Neutrophil (primary cell): ENCODE measurements at regions not wholly inside any gene's neighbourhood (a gene's known extent, or its start where the extent isn't known, plus 50 kb on each side); places are given as distances from the start of the nearest gene placed in this dataset.
"Not testable (repeated sequence)": the region's sequence is repeated elsewhere in the genome, so short reads cannot be mapped to it uniquely, and the experiment has no call there.

Source experiments
- H3K27ac ChIP-seq: fragments of 200-600 bp; sonication (generic); 2 replicates; pipeline ENCODE4 v1.5.1; 2016; ENCODE audit warnings: mild to moderate bottlenecking, moderate library complexity
- H3K27me3 ChIP-seq: fragments of 200-600 bp; sonication (generic); 2 replicates; pipeline ENCODE4 v1.6.0; 2016; ENCODE audit warnings: mild to moderate bottlenecking
- H3K36me3 ChIP-seq: fragments of 200-600 bp; sonication (generic); 2 replicates; pipeline ENCODE4 v1.5.1; 2017
- H3K4me1 ChIP-seq, 2 experiments: fragments of 200-600 bp in 1 of 2; sonication (generic) in 1 of 2; 1 replicate in 1 of 2; 2 replicates in 1 of 2; pipeline versions ENCODE4 v1.5.1 to v1.6.1; 2013 to 2016; ENCODE audit warnings: low read depth in 1 of 2, low read length in 1 of 2, mild to moderate bottlenecking in 1 of 2, moderate library complexity in 1 of 2; ENCODE audit not compliant: control insufficient read depth in 1 of 2, insufficient read depth in 1 of 2
- H3K4me3 ChIP-seq, 2 experiments: fragments of 200-600 bp in 1 of 2; sonication (generic) in 1 of 2; 1 replicate in 1 of 2; 2 replicates in 1 of 2; pipeline ENCODE4 v1.5.1; 2013 to 2016; ENCODE audit warnings: low read depth in 1 of 2, low read length in 1 of 2, mild to moderate bottlenecking in 1 of 2, moderate library complexity in 1 of 2
- H3K9me3 ChIP-seq: fragments of 200-600 bp; sonication (generic); 2 replicates; pipeline ENCODE4 v1.5.1; 2016
- TF ChIP-seq, protein P1 (sequence below): fragments of 200-600 bp; sonication (generic); IDR thresholded peaks from 2 replicates; pipeline ENCODE4 v1.5.1; 2016; ENCODE audit warnings: antibody characterized with exemption

DNA sequence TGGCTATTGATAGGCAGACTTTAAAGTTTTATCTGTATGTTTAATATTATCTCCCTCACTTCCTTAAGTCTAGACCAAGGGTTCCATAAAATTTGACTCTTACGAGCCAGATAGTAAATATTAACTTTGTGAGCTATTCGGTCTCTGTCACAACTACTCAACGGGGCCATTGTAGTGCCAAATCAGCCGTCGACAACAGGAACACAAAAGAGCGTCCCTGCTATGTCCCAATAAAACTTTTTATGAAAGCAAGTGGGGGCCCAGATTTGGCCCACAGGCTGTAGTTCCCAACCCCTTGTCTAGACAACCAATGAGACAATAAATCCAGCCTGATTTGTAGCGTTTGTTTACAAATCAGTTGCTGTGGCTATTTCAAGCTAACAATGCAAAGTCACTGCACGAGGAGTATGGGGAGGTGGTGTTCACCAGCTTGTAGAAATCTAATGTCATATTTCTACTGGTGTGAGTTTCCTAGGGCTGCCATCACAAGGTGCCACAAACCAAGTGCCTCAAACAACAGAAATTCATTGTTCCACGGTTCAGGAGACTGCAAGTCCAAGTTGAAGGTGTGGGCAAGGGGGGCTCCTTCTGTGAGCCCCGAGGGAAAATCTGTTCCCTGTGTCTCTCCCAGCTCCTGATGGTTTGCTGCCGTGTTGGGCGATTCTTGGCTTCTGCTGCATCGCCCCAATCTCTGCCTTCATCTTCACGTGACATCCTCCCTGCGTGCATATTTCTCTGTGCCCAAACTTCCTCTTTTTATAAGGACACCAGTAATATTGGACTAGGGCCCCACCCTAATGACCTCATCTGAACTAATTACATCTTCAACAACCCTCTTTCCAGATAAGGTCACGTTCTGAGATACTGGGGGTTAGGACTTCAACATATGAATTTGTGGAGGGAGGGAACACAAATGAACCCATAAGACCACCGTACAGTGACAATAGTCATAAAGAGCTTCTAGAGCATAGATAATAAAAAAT is 356.0 kb upstream of the JARID2 start:
- H3K4me3 ChIP-seq = no peak overlapping the region
- H3K27ac ChIP-seq = peak overlapping the region; percentile 50
- no peaks in the 10 kb centered on the region for H3K9me3 ChIP-seq
- no peaks in the 10 kb centered on the region for H3K36me3 ChIP-seq
- TF ChIP-seq, protein P1, sequence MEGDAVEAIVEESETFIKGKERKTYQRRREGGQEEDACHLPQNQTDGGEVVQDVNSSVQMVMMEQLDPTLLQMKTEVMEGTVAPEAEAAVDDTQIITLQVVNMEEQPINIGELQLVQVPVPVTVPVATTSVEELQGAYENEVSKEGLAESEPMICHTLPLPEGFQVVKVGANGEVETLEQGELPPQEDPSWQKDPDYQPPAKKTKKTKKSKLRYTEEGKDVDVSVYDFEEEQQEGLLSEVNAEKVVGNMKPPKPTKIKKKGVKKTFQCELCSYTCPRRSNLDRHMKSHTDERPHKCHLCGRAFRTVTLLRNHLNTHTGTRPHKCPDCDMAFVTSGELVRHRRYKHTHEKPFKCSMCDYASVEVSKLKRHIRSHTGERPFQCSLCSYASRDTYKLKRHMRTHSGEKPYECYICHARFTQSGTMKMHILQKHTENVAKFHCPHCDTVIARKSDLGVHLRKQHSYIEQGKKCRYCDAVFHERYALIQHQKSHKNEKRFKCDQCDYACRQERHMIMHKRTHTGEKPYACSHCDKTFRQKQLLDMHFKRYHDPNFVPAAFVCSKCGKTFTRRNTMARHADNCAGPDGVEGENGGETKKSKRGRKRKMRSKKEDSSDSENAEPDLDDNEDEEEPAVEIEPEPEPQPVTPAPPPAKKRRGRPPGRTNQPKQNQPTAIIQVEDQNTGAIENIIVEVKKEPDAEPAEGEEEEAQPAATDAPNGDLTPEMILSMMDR = no peak
- H3K4me1 ChIP-seq = peaks cover 10 to 20% of the 10 kb centered on the region in 2 experiments
- H3K27me3 ChIP-seq = no peaks in the 10 kb centered on the region

DNA sequence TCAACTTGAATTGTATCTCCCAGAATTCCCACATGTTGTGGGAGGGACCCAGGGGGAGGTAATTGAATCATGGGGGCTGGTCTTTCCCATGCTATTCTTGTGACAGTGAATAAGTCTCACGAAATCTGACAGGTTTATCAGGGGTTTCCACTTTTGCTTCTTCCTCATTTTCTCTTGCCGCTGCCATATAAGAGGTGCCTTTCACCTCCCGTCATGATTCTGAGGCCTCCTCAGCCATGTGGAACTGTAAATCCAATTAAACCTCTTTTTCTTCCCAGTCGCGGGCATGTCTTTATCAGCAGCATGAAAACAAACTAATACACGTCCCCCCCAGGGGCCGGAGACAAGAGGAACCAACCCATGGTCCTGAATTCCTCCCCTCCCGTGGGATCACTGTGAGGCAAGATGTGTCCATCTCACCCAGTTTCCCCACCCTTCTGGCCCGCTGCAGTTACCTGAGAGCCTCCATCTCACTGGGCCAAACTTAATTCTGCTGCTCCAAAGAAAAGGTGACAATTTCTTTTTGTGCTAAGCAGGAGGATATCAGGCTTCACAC is 354.0 kb upstream of the JARID2 start:
- not testable (repeated sequence) for H3K9me3 ChIP-seq, H3K27ac ChIP-seq, H3K36me3 ChIP-seq

DNA sequence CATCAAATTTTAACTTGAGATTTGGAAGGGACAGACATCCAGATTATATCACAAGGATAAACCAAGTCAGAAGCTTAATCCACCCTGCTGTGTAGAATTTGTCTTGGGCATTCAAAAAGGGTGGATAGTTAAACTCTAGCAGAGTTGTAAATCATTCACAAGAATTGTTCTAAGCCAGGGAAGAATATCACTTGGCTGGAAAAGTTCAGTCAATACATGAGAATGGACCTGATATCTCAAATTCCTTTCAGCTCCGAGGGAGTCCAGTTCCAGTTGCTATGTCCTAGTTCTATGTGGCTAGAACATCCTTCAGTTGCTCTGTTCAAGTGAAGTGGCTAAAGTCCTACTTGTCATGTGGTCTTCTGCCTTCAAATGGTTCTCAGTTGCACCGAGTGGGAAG is 351.8 kb upstream of the JARID2 start:
- no peak overlapping the region for H3K27ac ChIP-seq
- TF ChIP-seq, protein P1 = no peak
- no peak overlapping the region for H3K4me3 ChIP-seq
- H3K4me1 ChIP-seq = peaks cover 21% of the 10 kb centered on the region in 2 experiments
- no peaks in the 10 kb centered on the region for H3K36me3 ChIP-seq
- H3K27me3 ChIP-seq = no peaks in the 10 kb centered on the region
- no peaks in the 10 kb centered on the region for H3K9me3 ChIP-seq

More for the DNA sequence above, 354.0 kb upstream of the JARID2 start:
- not testable (repeated sequence) for H3K4me3 ChIP-seq, H3K27me3 ChIP-seq
- peaks cover 9 to 13% of the 10 kb centered on the region in 2 experiments for H3K4me1 ChIP-seq

DNA sequence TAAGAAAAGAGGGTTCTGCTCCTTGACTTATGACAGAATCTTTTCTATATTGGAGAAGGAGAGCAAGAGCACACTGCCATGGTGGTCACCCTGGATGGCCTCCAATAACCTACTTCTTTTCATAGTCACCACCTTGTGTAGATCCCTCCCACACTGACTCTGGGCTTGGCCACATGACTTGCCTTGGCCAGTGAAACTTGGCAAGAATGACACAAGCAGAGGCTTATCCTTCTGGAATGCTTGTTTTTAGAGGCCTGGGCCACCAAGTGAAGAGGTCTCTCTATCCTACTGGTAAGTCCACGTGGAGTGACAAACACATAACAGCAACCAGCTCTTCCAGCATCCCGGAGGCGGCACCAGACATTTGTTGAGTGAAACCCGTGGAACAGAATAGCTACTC is 349.4 kb upstream of the JARID2 start:
- H3K4me3 ChIP-seq = no peak overlapping the region
- TF ChIP-seq, protein P1 = no peak
- H3K4me1 ChIP-seq = peaks cover 14 to 24% of the 10 kb centered on the region in 2 experiments
- H3K36me3 ChIP-seq = no peaks in the 10 kb centered on the region
- no peak overlapping the region for H3K27ac ChIP-seq
- no peaks in the 10 kb centered on the region for H3K27me3 ChIP-seq
- H3K9me3 ChIP-seq = no peaks in the 10 kb centered on the region

DNA sequence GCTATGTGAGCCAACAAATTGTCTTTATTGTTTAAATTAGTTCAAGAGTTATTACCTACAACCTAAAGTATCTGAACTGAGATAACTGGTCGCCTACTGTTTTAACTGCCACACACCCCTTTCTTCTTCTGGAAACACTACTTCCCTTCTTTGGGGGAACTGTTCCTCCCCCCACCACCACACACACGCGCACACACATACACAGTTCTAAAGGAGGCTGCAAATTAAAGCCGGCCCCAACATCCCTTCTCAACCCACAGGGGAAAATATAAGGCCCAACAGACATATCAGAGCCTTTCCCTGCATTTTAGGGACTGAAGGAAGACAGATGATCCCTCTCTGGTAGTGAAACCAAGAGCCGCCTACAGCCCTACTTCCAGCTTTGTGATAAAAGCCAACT is 348.0 kb upstream of the JARID2 start:
- peaks cover 24 to 32% of the 10 kb centered on the region in 2 experiments for H3K4me1 ChIP-seq
- H3K36me3 ChIP-seq = no peaks in the 10 kb centered on the region
- TF ChIP-seq, protein P1 = no peak
- H3K9me3 ChIP-seq = no peaks in the 10 kb centered on the region
- peak overlapping the region; percentile 67 for H3K27ac ChIP-seq
- no peaks in the 10 kb centered on the region for H3K27me3 ChIP-seq
- H3K4me3 ChIP-seq = peak overlapping the region; percentile 39 to 50

DNA sequence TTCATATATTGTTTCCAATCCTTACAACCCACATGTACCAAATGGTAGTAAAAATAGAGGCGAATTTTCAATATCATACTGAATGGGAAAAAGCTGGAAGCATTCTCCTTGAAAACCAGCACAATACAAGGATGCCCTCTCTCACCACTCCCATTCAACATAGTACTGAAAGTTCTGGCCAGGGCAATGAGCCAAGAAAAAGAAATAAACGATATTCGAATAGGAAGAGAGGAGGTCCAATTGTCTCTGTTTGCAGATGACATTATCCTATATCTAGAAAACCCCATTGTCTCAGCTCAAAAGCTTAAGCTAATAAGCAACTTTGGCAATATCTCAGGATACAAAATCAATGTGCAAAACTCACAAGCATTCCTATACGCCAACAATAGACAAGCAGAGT is 346.4 kb upstream of the JARID2 start:
- H3K4me1 ChIP-seq = peaks cover 40 to 48% of the 10 kb centered on the region in 2 experiments
- not testable (repeated sequence) for H3K27me3 ChIP-seq, H3K36me3 ChIP-seq, H3K9me3 ChIP-seq, H3K4me3 ChIP-seq, H3K27ac ChIP-seq
